Stomach smooth muscle (tissue), 2 donors: ENCODE measurements at regions not wholly inside any gene's neighbourhood (a gene's known extent, or its start where the extent isn't known, plus 50 kb on each side); places are given as distances from the start of the nearest gene placed in this dataset.

Experiments used
- H3K27ac ChIP-seq: one replicate; pipeline ENCODE4 v1.7.0; 2013; ENCODE audit warnings: mild to moderate bottlenecking, low read length, inconsistent platforms
- H3K27me3 ChIP-seq, 2 donors: one replicate each; pipeline ENCODE4 v1.7.0; 2013; ENCODE audit warnings: low read length in 2 of 2; ENCODE audit not compliant: insufficient read depth in 2 of 2, control insufficient read depth in 1 of 2
- H3K36me3 ChIP-seq, 2 donors: one replicate each; pipeline ENCODE4 v1.7.0; 2013; ENCODE audit warnings: low read length in 2 of 2; ENCODE audit not compliant: control insufficient read depth in 2 of 2, insufficient read depth in 2 of 2
- H3K4me1 ChIP-seq: one replicate; pipeline ENCODE4 v1.7.0; 2013; ENCODE audit warnings: low read length; ENCODE audit not compliant: control insufficient read depth, insufficient read depth
- H3K4me3 ChIP-seq, 2 donors: one replicate each; pipeline ENCODE4 v1.7.0; 2013; ENCODE audit warnings: low read length in 2 of 2
- H3K9ac ChIP-seq, 2 donors: one replicate each; pipeline ENCODE4 v1.7.0; 2013; ENCODE audit warnings: low read length in 2 of 2, mild to moderate bottlenecking in 1 of 2
- H3K9me3 ChIP-seq, 2 donors: one replicate each; pipeline ENCODE4 v1.7.0; 2013; ENCODE audit warnings: low read length in 2 of 2; ENCODE audit not compliant: control insufficient read depth in 2 of 2
- donor health status: healthy.
- donor health status: Pancreatic carcinoma.

GRCh38 chr12:67498991-67499390 is 149.6 kb upstream of the DYRK2 start:
- Histone ChIP-seq H3K4me3 (no peak overlapping the region), H3K27me3 (peaks cover 0 to 2% of the 10 kb centered on the region in 2 donors), H3K36me3 (no peaks in the 10 kb centered on the region), H3K4me1 (no peaks in the 10 kb centered on the region), H3K9ac (no peak overlapping the region), H3K27ac (no peak overlapping the region), H3K9me3 (no peaks in the 10 kb centered on the region)

DNA sequence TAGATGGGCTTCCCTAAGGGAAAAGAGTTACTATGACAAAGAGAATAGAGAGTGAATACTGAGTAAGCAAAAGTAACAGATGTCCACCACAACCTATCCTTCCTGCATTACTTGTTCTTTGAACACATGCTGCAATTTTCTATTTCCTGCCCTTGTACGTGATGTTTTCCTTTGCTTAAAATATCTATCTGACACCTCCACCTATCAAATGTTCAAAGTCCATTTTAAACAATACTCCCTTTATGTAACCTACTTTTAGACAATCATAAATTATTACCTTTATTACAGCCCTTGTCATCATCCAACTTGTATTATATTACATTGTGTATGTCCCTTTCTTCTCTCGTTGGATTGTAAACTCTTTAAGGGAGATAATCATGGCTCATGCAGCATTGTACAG is 147.2 kb upstream of the DYRK2 start:
- no peaks in the 10 kb centered on the region for H3K9me3 ChIP-seq
- peaks cover 0 to 2% of the 10 kb centered on the region in 2 donors for H3K27me3 ChIP-seq
- no peaks in the 10 kb centered on the region for H3K36me3 ChIP-seq

DNA sequence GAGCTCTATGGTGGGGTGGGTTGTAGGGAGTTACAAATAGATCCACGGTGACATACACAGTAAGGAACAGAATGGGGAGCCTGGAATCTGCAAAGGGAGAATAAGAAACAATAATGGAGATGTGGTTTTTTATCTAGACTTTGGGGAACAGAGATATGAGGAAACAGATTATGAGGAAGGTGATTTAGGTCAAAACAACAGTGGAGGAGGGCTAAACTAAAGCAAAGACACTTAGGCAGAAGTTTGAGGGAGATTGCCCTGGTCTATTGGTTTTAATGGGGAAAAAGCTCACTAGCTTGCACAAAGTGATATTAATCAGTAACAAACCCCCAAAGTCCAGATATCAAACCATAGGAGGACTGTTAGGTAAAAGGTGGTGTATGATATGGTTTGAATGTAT is 144.5 kb upstream of the DYRK2 start:
- no peak overlapping the region for H3K27ac ChIP-seq
- H3K9me3 ChIP-seq = no peaks in the 10 kb centered on the region
- H3K27me3 ChIP-seq = no peaks in the 10 kb centered on the region
- no peaks in the 10 kb centered on the region for H3K4me1 ChIP-seq
- no peak overlapping the region for H3K9ac ChIP-seq
- no peak overlapping the region for H3K4me3 ChIP-seq
- no peaks in the 10 kb centered on the region for H3K36me3 ChIP-seq

More for the DNA sequence above, 147.2 kb upstream of the DYRK2 start:
- Histone ChIP-seq H3K4me1 (no peaks in the 10 kb centered on the region), H3K9ac (no peak overlapping the region), H3K4me3 (no peak overlapping the region), H3K27ac (no peak overlapping the region)

DNA sequence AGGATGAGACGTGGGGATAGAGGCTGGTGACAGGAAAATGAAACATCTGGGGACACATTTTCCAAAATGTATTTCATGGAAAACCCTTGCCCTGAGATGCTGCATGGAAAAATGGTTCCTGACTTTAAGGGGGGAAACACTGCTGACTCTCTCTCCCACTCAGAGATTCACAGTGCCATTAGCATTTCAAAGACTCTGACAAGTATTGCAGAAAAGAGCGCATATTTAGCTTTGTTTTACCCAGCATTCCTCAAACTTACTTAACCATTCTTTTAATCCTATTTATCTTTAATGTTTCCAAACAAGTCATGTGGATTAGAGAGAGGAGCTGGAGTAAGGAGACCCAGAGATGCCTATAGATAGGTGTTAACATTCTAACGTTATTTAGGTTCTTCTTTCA is 141.8 kb upstream of the DYRK2 start:
- no peaks in the 10 kb centered on the region for H3K27me3 ChIP-seq
- no peaks in the 10 kb centered on the region for H3K36me3 ChIP-seq
- H3K9ac ChIP-seq = no peak overlapping the region
- no peaks in the 10 kb centered on the region for H3K9me3 ChIP-seq
- H3K4me1 ChIP-seq = no peaks in the 10 kb centered on the region
- H3K27ac ChIP-seq = no peak overlapping the region
- H3K4me3 ChIP-seq = no peak overlapping the region

DNA sequence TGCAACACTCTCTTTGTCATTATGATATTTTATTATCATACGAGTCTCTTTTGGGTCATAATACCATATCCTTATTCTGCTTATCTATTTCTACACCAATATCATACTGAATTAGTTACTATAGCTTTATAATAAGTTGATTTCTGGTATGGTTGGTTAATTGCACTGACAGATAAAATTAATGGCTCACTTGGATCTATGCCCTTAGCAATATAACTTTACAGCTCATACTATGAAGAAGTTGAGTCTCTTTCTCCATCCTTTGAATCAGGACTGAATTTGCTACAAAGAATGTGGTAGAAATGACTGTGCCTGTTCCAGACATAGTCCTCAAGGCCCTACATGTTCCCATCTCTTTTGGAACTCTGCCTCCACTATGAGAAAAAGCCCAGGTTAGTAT is 139.7 kb upstream of the DYRK2 start:
- Histone ChIP-seq H3K9ac (no peak overlapping the region), H3K36me3 (no peaks in the 10 kb centered on the region), H3K9me3 (no peaks in the 10 kb centered on the region), H3K4me1 (peaks cover 2% of the 10 kb centered on the region), H3K27me3 (no peaks in the 10 kb centered on the region), H3K4me3 (no peak overlapping the region), H3K27ac (no peak overlapping the region)

GRCh38 chr12:67509666-67510386 is 138.7 kb upstream of the DYRK2 start:
- no peak overlapping the region for H3K27ac ChIP-seq
- H3K4me1 ChIP-seq = peaks cover 2% of the 10 kb centered on the region
- no peaks in the 10 kb centered on the region for H3K9me3 ChIP-seq
- H3K9ac ChIP-seq = no peak overlapping the region
- no peaks in the 10 kb centered on the region for H3K36me3 ChIP-seq
- no peak overlapping the region for H3K4me3 ChIP-seq
- H3K27me3 ChIP-seq = no peaks in the 10 kb centered on the region

GRCh38 chr12:67512061-67512460 is 136.5 kb upstream of the DYRK2 start:
- H3K9me3 ChIP-seq = no peaks in the 10 kb centered on the region
- H3K4me1 ChIP-seq = peaks cover 14% of the 10 kb centered on the region
- H3K4me3 ChIP-seq = no peak overlapping the region
- no peak overlapping the region for H3K9ac ChIP-seq
- no peaks in the 10 kb centered on the region for H3K27me3 ChIP-seq
- H3K36me3 ChIP-seq = no peaks in the 10 kb centered on the region
- no peak overlapping the region for H3K27ac ChIP-seq

DNA sequence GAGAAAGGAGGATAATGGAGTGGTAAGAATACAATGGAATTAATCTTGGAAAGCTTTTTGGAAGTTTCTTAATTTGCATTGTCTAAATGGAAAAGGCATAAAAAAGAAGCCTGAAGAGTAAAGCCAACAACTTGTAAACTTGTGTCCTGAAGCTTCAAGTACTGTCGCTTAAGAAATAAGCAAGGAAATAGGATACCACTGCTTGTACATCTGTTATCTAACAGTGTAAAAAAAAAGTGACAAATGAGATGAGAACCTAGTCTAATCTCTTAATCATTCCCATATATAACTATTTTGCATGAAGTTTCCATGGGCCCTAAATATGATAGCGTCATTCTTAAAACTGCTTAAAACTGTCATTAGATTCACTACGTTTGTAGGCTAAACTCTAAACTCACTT is 134.0 kb upstream of the DYRK2 start:
- Histone ChIP-seq H3K9ac (no peak overlapping the region), H3K4me1 (peaks cover 20% of the 10 kb centered on the region), H3K27ac (no peak overlapping the region), H3K27me3 (no peaks in the 10 kb centered on the region), H3K9me3 (no peaks in the 10 kb centered on the region), H3K4me3 (no peak overlapping the region), H3K36me3 (no peaks in the 10 kb centered on the region)

DNA sequence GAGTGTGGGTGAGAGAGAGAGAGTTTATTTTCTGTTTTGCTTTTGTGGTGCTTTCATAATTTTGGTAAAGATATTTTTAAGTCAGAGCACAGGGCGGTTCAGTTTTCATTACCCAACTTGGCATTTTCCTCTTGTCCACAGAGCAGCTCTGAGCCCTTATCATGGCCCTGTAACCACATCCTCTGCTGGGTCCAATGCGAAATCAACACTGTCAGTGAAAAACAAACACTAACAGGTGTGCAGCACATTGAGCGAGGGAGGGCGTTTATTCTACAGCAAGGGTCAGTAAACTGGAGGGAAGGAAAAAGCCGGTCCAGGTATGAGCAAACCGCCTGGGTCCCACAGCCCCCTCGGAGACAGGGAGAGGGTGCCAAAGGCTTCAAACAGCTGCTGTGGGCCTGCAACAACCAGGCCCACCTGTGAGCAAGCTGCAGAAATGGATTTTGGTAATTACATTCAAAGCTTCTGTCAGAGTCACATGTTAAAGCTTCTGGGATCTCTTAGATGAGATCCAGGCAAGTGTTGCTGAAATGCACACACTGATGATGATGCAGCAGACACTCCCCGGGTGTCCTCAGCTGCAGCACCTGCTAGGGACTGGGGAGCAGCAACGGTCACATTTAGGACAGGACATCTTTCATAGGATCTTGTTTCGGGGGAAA is 132.7 kb upstream of the DYRK2 start:
- Histone ChIP-seq H3K9me3 (no peaks in the 10 kb centered on the region), H3K27ac (no peak overlapping the region), H3K4me3 (no peak overlapping the region), H3K4me1 (peaks cover 20% of the 10 kb centered on the region), H3K27me3 (no peaks in the 10 kb centered on the region), H3K9ac (no peak overlapping the region), H3K36me3 (no peaks in the 10 kb centered on the region)

- Histone ChIP-seq H3K4me3 (peak overlapping the region; percentile 47 to 58), H3K27ac (no peak overlapping the region), H3K27me3 (no peaks in the 10 kb centered on the region), H3K36me3 (no peaks in the 10 kb centered on the region), H3K9ac (peak overlapping the region in 1 of 2 donors; percentile 14), H3K4me1 (peaks cover 17% of the 10 kb centered on the region), H3K9me3 (no peaks in the 10 kb centered on the region)
Measured at GRCh38 chr12:67517181-67517887, 131.2 kb upstream of the DYRK2 start.
